GM18511 (cell line): ENCODE measurements at regions not wholly inside any gene's neighbourhood (a gene's known extent, or its start where the extent isn't known, plus 50 kb on each side); places are given as distances from the start of the nearest gene placed in this dataset.
A peak's percentile ranks its signal among the peaks of the same experiment; 100 is the strongest.

Source experiments
- ATAC-seq: cut with Tn5 transposase; IDR thresholded peaks from one replicate; pipeline ENCODE4 v1.9.1; 2021; ENCODE audit warnings: mild to moderate bottlenecking, moderate library complexity; ENCODE audit not compliant: unreplicated experiment

GRCh38 chr12:66960006-66960405 lies 281.1 kb upstream of the GRIP1 start:
- no peak for ATAC-seq

- no peak for ATAC-seq
These were observed 282.1 kb upstream of the GRIP1 start for GRCh38 chr12:66960704-66961690.

GRCh38 chr12:66962290-66962689 lies 283.4 kb upstream of the GRIP1 start:
- ATAC-seq, result no peak

GRCh38 chr12:66963901-66964300 lies 285.0 kb upstream of the GRIP1 start:
- ATAC-seq, result no peak

- ATAC-seq, result no peak
These were observed 285.8 kb upstream of the GRIP1 start for GRCh38 chr12:66964629-66965028.

- no peak for ATAC-seq
These were observed 286.7 kb upstream of the GRIP1 start for GRCh38 chr12:66965621-66966020.

GRCh38 chr12:66971816-66972215 lies 292.9 kb upstream of the GRIP1 start:
- no peak for ATAC-seq

GRCh38 chr12:66976526-66976925 lies 292.6 kb upstream of the CAND1 start:
- no peak for ATAC-seq

GRCh38 chr12:66978802-66979201 lies 290.4 kb upstream of the CAND1 start:
- ATAC-seq, result no peak

- ATAC-seq, result no peak
These were observed 289.9 kb upstream of the CAND1 start for GRCh38 chr12:66979251-66979650.

- ATAC-seq, result no peak
These were observed 285.1 kb upstream of the CAND1 start for GRCh38 chr12:66984077-66984476.

GRCh38 chr12:66984962-66985361 lies 284.2 kb upstream of the CAND1 start:
- no peak for ATAC-seq

GRCh38 chr12:66999141-66999540 lies 270.0 kb upstream of the CAND1 start:
- ATAC-seq, result no peak

GRCh38 chr12:67001251-67001650 lies 267.9 kb upstream of the CAND1 start:
- no peak for ATAC-seq

- ATAC-seq, result no peak
These were observed 266.4 kb upstream of the CAND1 start for GRCh38 chr12:67002720-67003119.

GRCh38 chr12:67006610-67007009 lies 262.5 kb upstream of the CAND1 start:
- ATAC-seq, result no peak

- ATAC-seq, result no peak
These were observed 254.5 kb upstream of the CAND1 start for GRCh38 chr12:67014642-67015041.

GRCh38 chr12:67018105-67018504 lies 251.1 kb upstream of the CAND1 start:
- no peak for ATAC-seq

- ATAC-seq, result no peak
These were observed 250.1 kb upstream of the CAND1 start for GRCh38 chr12:67019070-67019469.

GRCh38 chr12:67025543-67026114 lies 243.5 kb upstream of the CAND1 start:
- peak; percentile 91 for ATAC-seq

GRCh38 chr12:67026487-67027246 lies 242.5 kb upstream of the CAND1 start:
- ATAC-seq, result no peak

GRCh38 chr12:67028529-67028928 lies 240.6 kb upstream of the CAND1 start:
- no peak for ATAC-seq
